MM.1S (cell line): ENCODE measurements at regions not wholly inside any gene's neighbourhood (a gene's known extent, or its start where the extent isn't known, plus 50 kb on each side); places are given as distances from the start of the nearest gene placed in this dataset.

Experiments
- EZH2 ChIP-seq: fragments of 300-600 bp; sonication (generic); optimal IDR thresholded peaks from 2 replicates; pipeline ENCODE3; 2017; ENCODE audit warnings: low read depth, mild to moderate bottlenecking, antibody characterized with exemption, low read length, mixed read lengths
- TF ChIP-seq, protein P1 (sequence below): fragments of 300-600 bp; sonication (generic); IDR thresholded peaks from 2 replicates; pipeline ENCODE4 v1.5.1; 2016; ENCODE audit warnings: antibody characterized with exemption, low read length, mixed read lengths

DNA sequence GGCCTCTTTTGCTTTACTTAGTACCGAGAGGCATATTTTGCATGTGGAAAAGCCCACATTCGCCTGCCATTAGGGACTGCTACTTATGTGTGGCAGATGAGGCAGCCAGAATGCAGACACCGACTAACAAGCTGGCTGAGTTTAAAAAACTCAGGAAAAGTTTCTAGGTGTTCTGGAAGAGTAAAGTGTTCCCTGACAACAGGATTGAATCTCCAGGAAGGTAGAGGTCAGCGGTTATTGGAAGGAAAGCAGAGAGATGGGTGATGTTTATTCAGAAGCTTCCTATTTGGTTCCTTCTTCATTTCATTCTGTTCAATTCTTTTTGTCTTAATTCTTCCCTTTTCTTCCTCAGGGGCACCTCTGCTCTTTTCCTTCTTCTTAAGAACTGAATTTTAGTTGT, 206.9 kb upstream of the SNX7 start:
- TF ChIP-seq, protein P1, sequence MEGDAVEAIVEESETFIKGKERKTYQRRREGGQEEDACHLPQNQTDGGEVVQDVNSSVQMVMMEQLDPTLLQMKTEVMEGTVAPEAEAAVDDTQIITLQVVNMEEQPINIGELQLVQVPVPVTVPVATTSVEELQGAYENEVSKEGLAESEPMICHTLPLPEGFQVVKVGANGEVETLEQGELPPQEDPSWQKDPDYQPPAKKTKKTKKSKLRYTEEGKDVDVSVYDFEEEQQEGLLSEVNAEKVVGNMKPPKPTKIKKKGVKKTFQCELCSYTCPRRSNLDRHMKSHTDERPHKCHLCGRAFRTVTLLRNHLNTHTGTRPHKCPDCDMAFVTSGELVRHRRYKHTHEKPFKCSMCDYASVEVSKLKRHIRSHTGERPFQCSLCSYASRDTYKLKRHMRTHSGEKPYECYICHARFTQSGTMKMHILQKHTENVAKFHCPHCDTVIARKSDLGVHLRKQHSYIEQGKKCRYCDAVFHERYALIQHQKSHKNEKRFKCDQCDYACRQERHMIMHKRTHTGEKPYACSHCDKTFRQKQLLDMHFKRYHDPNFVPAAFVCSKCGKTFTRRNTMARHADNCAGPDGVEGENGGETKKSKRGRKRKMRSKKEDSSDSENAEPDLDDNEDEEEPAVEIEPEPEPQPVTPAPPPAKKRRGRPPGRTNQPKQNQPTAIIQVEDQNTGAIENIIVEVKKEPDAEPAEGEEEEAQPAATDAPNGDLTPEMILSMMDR, result no peak
- TF ChIP-seq EZH2, result no peak
